ENCODE measurements at regions not wholly inside any gene's neighbourhood (a gene's known extent, or its start where the extent isn't known, plus 50 kb on each side); places are given as distances from the start of the nearest gene placed in this dataset.
A peak's percentile ranks its signal among the peaks of the same experiment; 100 is the strongest.

GRCh38 chr4:28918871-28919270 is 1801.3 kb upstream of the PCDH7 start:
- no peak for DNase-seq (ENCODE audit: low read depth)
- no peak for TF ChIP-seq CTCF (IDR thresholded peaks at IDR 0.05; ENCODE audit: control insufficient read depth, extremely low read depth, insufficient read depth)
- H3K4me3 ChIP-seq (ENCODE audit: low read depth, low read length): no peak overlapping the region

GRCh38 chr4:28921886-28922285 is 1798.3 kb upstream of the PCDH7 start:
- TF ChIP-seq CTCF (IDR thresholded peaks at IDR 0.05; ENCODE audit: control insufficient read depth, extremely low read depth, insufficient read depth): no peak
- no peak for DNase-seq (ENCODE audit: low read depth)
- no peak overlapping the region for H3K4me3 ChIP-seq (ENCODE audit: low read depth, low read length)

GRCh38 chr4:28926156-28926555 is 1794.0 kb upstream of the PCDH7 start:
- no peak for DNase-seq (ENCODE audit: low read depth)
- TF ChIP-seq CTCF (IDR thresholded peaks at IDR 0.05; ENCODE audit: control insufficient read depth, extremely low read depth, insufficient read depth): no peak
- no peak overlapping the region for H3K4me3 ChIP-seq (ENCODE audit: low read depth, low read length)

- TF ChIP-seq CTCF (IDR thresholded peaks at IDR 0.05; ENCODE audit: control insufficient read depth, extremely low read depth, insufficient read depth): no peak
- DNase-seq (ENCODE audit: low read depth): no peak
- no peak overlapping the region for H3K4me3 ChIP-seq (ENCODE audit: low read depth, low read length)
Observed at GRCh38 chr4:28942631-28943030, 1777.5 kb upstream of the PCDH7 start.

GRCh38 chr4:28947374-28947773 is 1772.8 kb upstream of the PCDH7 start:
- DNase-seq (ENCODE audit: low read depth): peak; percentile 38
- no peak for TF ChIP-seq CTCF (IDR thresholded peaks at IDR 0.05; ENCODE audit: control insufficient read depth, extremely low read depth, insufficient read depth)
- no peak overlapping the region for H3K4me3 ChIP-seq (ENCODE audit: low read depth, low read length)

GRCh38 chr4:28948501-28948900 is 1771.7 kb upstream of the PCDH7 start:
- no peak for TF ChIP-seq CTCF (IDR thresholded peaks at IDR 0.05; ENCODE audit: control insufficient read depth, extremely low read depth, insufficient read depth)
- H3K4me3 ChIP-seq (ENCODE audit: low read depth, low read length): no peak overlapping the region
- DNase-seq (ENCODE audit: low read depth): no peak

GRCh38 chr4:28966982-28967381 is 1753.2 kb upstream of the PCDH7 start:
- DNase-seq (ENCODE audit: low read depth): no peak
- TF ChIP-seq CTCF (IDR thresholded peaks at IDR 0.05; ENCODE audit: control insufficient read depth, extremely low read depth, insufficient read depth): no peak
- H3K4me3 ChIP-seq (ENCODE audit: low read depth, low read length): no peak overlapping the region

Measured in LNCaP clone FGC (cell line).